Omental fat pad (tissue), 3 donors: ENCODE measurements at regions not wholly inside any gene's neighbourhood (a gene's known extent, or its start where the extent isn't known, plus 50 kb on each side); places are given as distances from the start of the nearest gene placed in this dataset.

ENCODE experiments used
- ATAC-seq: fragments of 150-250 bp; one replicate; pipeline ENCODE4 v1.9.1; 2016; ENCODE audit warnings: mild to moderate bottlenecking, moderate library complexity; ENCODE audit not compliant: low FRiP score
- DNase-seq: peaks from one replicate; pipeline ENCODE4 v3.0.0-alpha.2; 2019; ENCODE audit warnings: low spot score
- TF ChIP-seq, protein P1 (sequence below), 3 donors: fragments of 450-650 bp; IDR thresholded peaks; one replicate each; pipeline ENCODE4 v1.5.1; 2016 to 2017; ENCODE audit warnings: antibody characterized with exemption in 3 of 3, mild to moderate bottlenecking in 3 of 3, moderate library complexity in 2 of 3

- TF ChIP-seq, protein P1, sequence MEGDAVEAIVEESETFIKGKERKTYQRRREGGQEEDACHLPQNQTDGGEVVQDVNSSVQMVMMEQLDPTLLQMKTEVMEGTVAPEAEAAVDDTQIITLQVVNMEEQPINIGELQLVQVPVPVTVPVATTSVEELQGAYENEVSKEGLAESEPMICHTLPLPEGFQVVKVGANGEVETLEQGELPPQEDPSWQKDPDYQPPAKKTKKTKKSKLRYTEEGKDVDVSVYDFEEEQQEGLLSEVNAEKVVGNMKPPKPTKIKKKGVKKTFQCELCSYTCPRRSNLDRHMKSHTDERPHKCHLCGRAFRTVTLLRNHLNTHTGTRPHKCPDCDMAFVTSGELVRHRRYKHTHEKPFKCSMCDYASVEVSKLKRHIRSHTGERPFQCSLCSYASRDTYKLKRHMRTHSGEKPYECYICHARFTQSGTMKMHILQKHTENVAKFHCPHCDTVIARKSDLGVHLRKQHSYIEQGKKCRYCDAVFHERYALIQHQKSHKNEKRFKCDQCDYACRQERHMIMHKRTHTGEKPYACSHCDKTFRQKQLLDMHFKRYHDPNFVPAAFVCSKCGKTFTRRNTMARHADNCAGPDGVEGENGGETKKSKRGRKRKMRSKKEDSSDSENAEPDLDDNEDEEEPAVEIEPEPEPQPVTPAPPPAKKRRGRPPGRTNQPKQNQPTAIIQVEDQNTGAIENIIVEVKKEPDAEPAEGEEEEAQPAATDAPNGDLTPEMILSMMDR (IDR thresholded peaks at IDR 0.05) = no peak
- DNase-seq (no peak), ATAC-seq (no peak)
These were observed 113.4 kb upstream of the SEC14L1 start for GRCh38 chr17:77027271-77027889.

DNA sequence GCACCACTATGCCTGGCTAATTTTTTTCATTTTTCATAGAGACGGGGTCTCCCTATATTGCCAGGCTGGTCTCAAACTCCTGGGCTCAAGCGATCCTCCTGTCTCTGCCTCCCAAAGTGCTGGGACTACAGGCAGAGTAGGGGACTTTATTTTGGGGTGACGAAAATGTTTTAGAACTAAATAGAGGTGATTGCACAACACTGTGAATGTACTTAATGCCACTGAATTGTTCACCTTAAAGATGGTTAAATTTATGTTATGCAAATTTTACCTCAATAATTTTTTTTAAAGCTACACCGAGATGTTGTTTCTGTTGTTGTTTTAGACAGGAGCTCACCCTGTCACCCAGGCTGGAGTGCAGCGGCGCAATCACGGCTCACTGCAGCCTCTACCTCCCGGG is 111.9 kb upstream of the SEC14L1 start:
- DNase-seq (no peak), ATAC-seq (no peak)
- TF ChIP-seq, protein P1 (IDR thresholded peaks at IDR 0.05) = no peak

DNA sequence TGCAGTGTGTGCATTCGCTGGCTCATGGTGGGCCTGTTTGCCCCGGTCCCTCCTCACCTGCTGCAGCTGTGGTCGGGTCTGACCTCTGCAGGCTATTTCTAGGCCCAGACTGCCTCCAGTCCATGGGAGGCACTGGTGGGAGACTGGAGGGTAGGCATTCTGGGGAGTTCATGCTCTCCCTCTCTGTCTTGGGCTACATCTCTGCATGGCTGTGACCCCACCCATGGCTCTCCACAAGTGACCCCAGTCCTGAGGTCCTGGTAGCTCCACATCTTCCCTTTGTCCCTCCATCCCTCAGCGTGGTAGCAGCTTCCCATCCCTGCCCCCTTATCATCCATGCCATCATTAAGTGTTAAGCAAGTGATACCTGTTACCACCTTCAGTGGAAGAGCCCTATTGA is 107.8 kb upstream of the SEC14L1 start:
- DNase-seq = no peak
- no peak for ATAC-seq
- TF ChIP-seq, protein P1 (IDR thresholded peaks at IDR 0.05) = no peak

DNA sequence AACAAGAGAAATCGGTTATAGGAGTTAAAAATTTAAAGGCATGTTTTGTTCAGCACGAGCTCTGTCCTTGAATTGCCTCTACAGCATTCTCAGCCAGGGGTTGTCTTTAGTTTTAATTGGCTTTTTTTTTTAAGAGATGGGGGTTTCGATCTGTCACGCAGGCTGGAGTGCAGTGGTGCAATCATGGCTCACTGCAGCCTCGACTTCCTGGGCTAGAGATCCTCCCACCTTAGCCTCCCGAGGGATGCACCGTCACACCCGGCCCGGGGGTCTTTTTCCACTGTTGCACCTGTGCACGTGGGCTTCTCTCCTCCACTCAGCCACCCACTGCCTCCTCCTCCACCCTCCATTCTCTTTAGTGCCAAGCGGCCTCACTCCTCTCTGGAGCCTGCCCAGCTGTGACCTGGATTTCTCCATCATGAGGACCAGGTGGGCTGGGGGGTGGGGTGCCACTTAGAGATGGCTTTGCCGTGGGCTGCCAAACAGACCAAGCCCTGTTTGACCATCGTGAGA is 106.8 kb upstream of the SEC14L1 start:
- DNase-seq (no peak), ATAC-seq (no peak)
- TF ChIP-seq, protein P1 (IDR thresholded peaks at IDR 0.05) = no peak

- ATAC-seq (no peak), DNase-seq (no peak)
- TF ChIP-seq, protein P1 (IDR thresholded peaks at IDR 0.05) = no peak
These were observed 105.9 kb upstream of the SEC14L1 start for GRCh38 chr17:77034677-77035424.

GRCh38 chr17:77035526-77035925 is 105.2 kb upstream of the SEC14L1 start:
- TF ChIP-seq, protein P1 (IDR thresholded peaks at IDR 0.05) = no peak
- DNase-seq (no peak), ATAC-seq (no peak)
